SU-DHL-6 (cell line): ENCODE measurements at regions not wholly inside any gene's neighbourhood (a gene's known extent, or its start where the extent isn't known, plus 50 kb on each side); places are given as distances from the start of the nearest gene placed in this dataset.

Experiments used
- H2AFZ ChIP-seq: fragments of 200-600 bp; sonication (generic); 2 replicates; pipeline ENCODE4 v1.6.1; 2014; ENCODE audit warnings: low read depth, mild to moderate bottlenecking, moderate library complexity, mixed read lengths, antibody characterized with exemption, low read length; ENCODE audit not compliant: severe bottlenecking
- H3F3A ChIP-seq: fragments of 200-600 bp; shearing (Covaris generic); 2 replicates; pipeline ENCODE4 v1.6.0; 2016; ENCODE audit warnings: antibody characterized with exemption, mild to moderate bottlenecking; ENCODE audit not compliant: insufficient read depth
- H3K27ac ChIP-seq: fragments of 200-600 bp; sonication (generic); 2 replicates; pipeline ENCODE4 v1.5.1; 2016; ENCODE audit warnings: low read depth, mild to moderate bottlenecking, low read length, moderate library complexity, mixed read lengths
- H3K27me3 ChIP-seq: fragments of 200-600 bp; sonication (generic), shearing (Covaris generic); 2 replicates; pipeline ENCODE4 v1.6.0; 2014; ENCODE audit warnings: mild to moderate bottlenecking, low read length
- H3K36me3 ChIP-seq: fragments of 200-600 bp; sonication (generic); 2 replicates; pipeline ENCODE4 v1.6.1; 2014; ENCODE audit warnings: mild to moderate bottlenecking, low read length, mixed read lengths
- H3K4me2 ChIP-seq: fragments of 300-600, 200-600 bp; shearing (Covaris generic), sonication (generic); 2 replicates; pipeline ENCODE4 v1.6.0; 2014; ENCODE audit warnings: low read length, low read depth, mild to moderate bottlenecking; ENCODE audit not compliant: poor library complexity, severe bottlenecking
- H3K4me3 ChIP-seq: fragments of 200-600 bp; sonication (generic); 2 replicates; pipeline ENCODE4 v1.5.1; 2014; ENCODE audit warnings: antibody characterized with exemption, low read length, mild to moderate bottlenecking, mixed read lengths; ENCODE audit not compliant: insufficient read depth, poor library complexity, severe bottlenecking
- H3K79me2 ChIP-seq: fragments of 200-600 bp; sonication (generic); 2 replicates; pipeline ENCODE4 v1.6.1; 2014; ENCODE audit warnings: mild to moderate bottlenecking, low read length, moderate library complexity; ENCODE audit not compliant: insufficient read depth
- H3K9ac ChIP-seq: fragments of 200-600 bp; sonication (generic); 2 replicates; pipeline ENCODE4 v1.7.0; 2014; ENCODE audit warnings: mild to moderate bottlenecking, low read length
- H3K9me2 ChIP-seq: fragments of 200-600 bp; sonication (generic); replicated peaks from 2 replicates; pipeline ENCODE4 v1.6.1; 2014; ENCODE audit warnings: low read length; ENCODE audit not compliant: insufficient read depth
- H3K9me3 ChIP-seq: fragments of 200-600 bp; sonication (generic); 2 replicates; pipeline ENCODE4 v1.6.1; 2014; ENCODE audit warnings: low read length, mixed read lengths; ENCODE audit not compliant: insufficient read depth
- H4K20me1 ChIP-seq: fragments of 200-600 bp; sonication (generic); 2 replicates; pipeline ENCODE4 v1.6.1; 2014; ENCODE audit warnings: low read depth, mild to moderate bottlenecking, antibody characterized with exemption, low read length, moderate library complexity, mixed read lengths
- CTCF ChIP-seq: fragments of 200-600 bp; sonication (generic); IDR thresholded peaks from one replicate; pipeline ENCODE4 v1.5.1; 2017; ENCODE audit warnings: antibody characterized with exemption, mild to moderate bottlenecking, low read length, moderate library complexity; ENCODE audit not compliant: insufficient read depth, poor library complexity, severe bottlenecking
- EZH2phosphoT487 ChIP-seq: fragments of 200-600 bp; sonication (generic), shearing (Covaris generic); conservative IDR thresholded peaks from 2 replicates; pipeline ENCODE4 v1.6.1; 2018; ENCODE audit warnings: mild to moderate bottlenecking, antibody characterized with exemption, low read length, moderate library complexity, mixed read lengths

- Histone ChIP-seq H3K36me3 (no peaks in the 10 kb centered on the region), H3K4me3 (no peak overlapping the region), H2AFZ (no peak overlapping the region), H3F3A (no peaks in the 10 kb centered on the region), H3K9ac (no peak overlapping the region), H3K9me3 (no peaks in the 10 kb centered on the region), H3K27ac (no peak overlapping the region), H3K4me2 (no peak overlapping the region), H3K79me2 (no peaks in the 10 kb centered on the region), H3K27me3 (no peaks in the 10 kb centered on the region), H4K20me1 (no peaks in the 10 kb centered on the region), H3K9me2 (no peaks in the 10 kb centered on the region)
- TF ChIP-seq CTCF = no peak
- no peak for TF ChIP-seq EZH2phosphoT487
Observed at GRCh38 chr14:54232735-54233134, 164.1 kb upstream of the CDKN3 start.

GRCh38 chr14:54241517-54241916 is 155.3 kb upstream of the CDKN3 start:
- no peak overlapping the region for H3K4me3 ChIP-seq
- H3K36me3 ChIP-seq = no peaks in the 10 kb centered on the region
- H3K9me2 ChIP-seq = no peaks in the 10 kb centered on the region
- no peak overlapping the region for H2AFZ ChIP-seq
- TF ChIP-seq EZH2phosphoT487 (no peak), CTCF (no peak)
- H3K9ac ChIP-seq = no peak overlapping the region
- no peaks in the 10 kb centered on the region for H3K9me3 ChIP-seq
- no peak overlapping the region for H3K4me2 ChIP-seq
- no peak overlapping the region for H3K27ac ChIP-seq
- no peaks in the 10 kb centered on the region for H4K20me1 ChIP-seq
- no peaks in the 10 kb centered on the region for H3K27me3 ChIP-seq
- no peaks in the 10 kb centered on the region for H3F3A ChIP-seq
- no peaks in the 10 kb centered on the region for H3K79me2 ChIP-seq

GRCh38 chr14:54251356-54251755 is 145.5 kb upstream of the CDKN3 start:
- no peaks in the 10 kb centered on the region for H3K9me3 ChIP-seq
- no peaks in the 10 kb centered on the region for H3K79me2 ChIP-seq
- no peaks in the 10 kb centered on the region for H3K9me2 ChIP-seq
- H3K27ac ChIP-seq = no peak overlapping the region
- no peaks in the 10 kb centered on the region for H3K36me3 ChIP-seq
- H3K9ac ChIP-seq = no peak overlapping the region
- TF ChIP-seq CTCF (no peak), EZH2phosphoT487 (no peak)
- no peaks in the 10 kb centered on the region for H3F3A ChIP-seq
- H4K20me1 ChIP-seq = no peaks in the 10 kb centered on the region
- no peak overlapping the region for H2AFZ ChIP-seq
- H3K27me3 ChIP-seq = no peaks in the 10 kb centered on the region
- H3K4me3 ChIP-seq = no peak overlapping the region
- no peak overlapping the region for H3K4me2 ChIP-seq
